GM13976 (cell line): ENCODE measurements at regions not wholly inside any gene's neighbourhood (a gene's known extent, or its start where the extent isn't known, plus 50 kb on each side); places are given as distances from the start of the nearest gene placed in this dataset.

Source experiments
- DNase-seq: peaks from one replicate; pipeline ENCODE4 v3.0.0; 2012; ENCODE audit warnings: low spot score
- CTCF ChIP-seq: IDR thresholded peaks from 2 replicates; pipeline ENCODE4 v1.5.1; 2012; ENCODE audit warnings: borderline replicate concordance, mild to moderate bottlenecking; ENCODE audit not compliant: insufficient read depth; ENCODE audit errors: extremely low read depth, missing control alignments, control extremely low read depth
- in situ Hi-C: fragments of 300-500 bp; cut with MboI; formaldehyde crosslinking; loops from one replicate; pipeline ENCODE4 v1.12.0; 2022; ENCODE audit warnings: low sequenced_read_pairs, mixed read lengths, inconsistent platforms; ENCODE audit not compliant: unreplicated experiment

- in situ Hi-C loops = no loop called here
- TF ChIP-seq CTCF = no peak
- DNase-seq = no peak
These were observed 459.9 kb downstream of the TBC1D32 start for GRCh38 chr6:120874422-120874821.

GRCh38 chr6:120873125-120873865, 461.0 kb downstream of the TBC1D32 start:
- no peak for DNase-seq
- no peak for TF ChIP-seq CTCF
- in situ Hi-C loops = no loop called here

GRCh38 chr6:120872262-120872578, 462.1 kb downstream of the TBC1D32 start:
- DNase-seq = no peak
- no peak for TF ChIP-seq CTCF

GRCh38 chr6:120871416-120872261, 462.6 kb downstream of the TBC1D32 start:
- no peak for DNase-seq
- no peak for TF ChIP-seq CTCF

More at GRCh38 chr6:120872262-120872578, 462.1 kb downstream of the TBC1D32 start:
- in situ Hi-C loops = no loop called here

GRCh38 chr6:120869397-120869796, 464.9 kb downstream of the TBC1D32 start:
- in situ Hi-C loops = no loop called here
- no peak for TF ChIP-seq CTCF
- DNase-seq = no peak

More at GRCh38 chr6:120871416-120872261, 462.6 kb downstream of the TBC1D32 start:
- in situ Hi-C loops = no loop called here

- in situ Hi-C loops = no loop called here
- DNase-seq = no peak
- no peak for TF ChIP-seq CTCF
These were observed 476.9 kb downstream of the TBC1D32 start for GRCh38 chr6:120857422-120857821.
